ENCODE measurements at regions not wholly inside any gene's neighbourhood (a gene's known extent, or its start where the extent isn't known, plus 50 kb on each side); places are given as distances from the start of the nearest gene placed in this dataset.
A peak's percentile ranks its signal among the peaks of the same experiment; 100 is the strongest.
"Not testable (repeated sequence)": the region's sequence is repeated elsewhere in the genome, so short reads cannot be mapped to it uniquely, and the experiment has no call there.

- no peak for DNase-seq
Measured at GRCh38 chr12:13440844-13441243, 244.3 kb downstream of the EMP1 start.

- DNase-seq = peak in 1 of 3 donors; percentile 6
Measured at GRCh38 chr12:13437541-13437940, 241.0 kb downstream of the EMP1 start.

GRCh38 chr12:13436696-13437391 lies 240.3 kb downstream of the EMP1 start:
- DNase-seq = peak in 1 of 3 donors; percentile 26

GRCh38 chr12:13436182-13436581 lies 239.7 kb downstream of the EMP1 start:
- DNase-seq = no peak

- DNase-seq = peak in 1 of 3 donors; percentile 16
Measured at GRCh38 chr12:13435235-13435933, 238.9 kb downstream of the EMP1 start.

DNA sequence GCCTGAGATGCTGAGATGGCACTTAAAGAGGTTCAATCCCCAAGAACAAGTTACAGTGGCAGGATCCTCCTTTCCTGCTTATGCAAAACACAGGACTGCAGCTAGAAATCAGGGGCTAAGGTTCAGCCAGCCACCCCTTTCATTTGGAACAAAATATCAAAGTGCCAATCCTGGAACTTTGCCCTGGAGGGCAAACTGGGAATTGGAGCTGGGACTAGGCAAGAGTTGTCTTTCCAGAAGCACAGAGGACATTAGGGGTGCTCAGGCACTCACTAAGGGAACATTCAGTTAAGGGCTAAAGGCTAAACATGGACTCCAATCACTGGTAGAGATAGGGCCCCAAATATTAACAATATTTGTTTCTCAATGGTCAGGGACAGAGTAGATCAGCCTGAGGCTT lies 237.2 kb downstream of the EMP1 start:
- no peak for DNase-seq

DNA sequence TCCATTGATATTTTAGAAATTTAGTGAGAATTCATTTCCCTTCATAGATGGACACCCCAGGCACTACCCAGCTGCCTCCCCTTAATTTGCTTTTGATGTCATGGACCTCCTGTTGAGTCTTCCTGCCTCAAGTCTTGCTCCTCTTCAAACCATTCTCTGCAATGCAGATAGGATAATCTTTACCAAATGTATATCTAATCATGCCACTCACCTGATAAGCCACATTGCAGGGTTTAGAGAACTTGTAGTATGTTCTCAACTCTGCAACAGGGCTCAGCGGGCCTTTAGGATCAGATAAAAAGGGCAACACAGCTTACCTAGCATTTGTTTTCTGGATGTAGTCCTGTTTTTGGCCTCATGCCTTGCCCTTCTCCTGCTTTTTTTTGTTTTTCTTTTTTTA lies 234.5 kb downstream of the EMP1 start:
- DNase-seq = no peak

GRCh38 chr12:13428538-13429265 lies 232.2 kb downstream of the EMP1 start:
- peak; percentile 49 to 68 (median 59) for DNase-seq

GRCh38 chr12:13425766-13426165 lies 229.2 kb downstream of the EMP1 start:
- DNase-seq = peak in 2 of 3 donors; percentile 21 to 86

GRCh38 chr12:13422291-13422690 lies 225.8 kb downstream of the EMP1 start:
- DNase-seq = no peak

- DNase-seq = no peak
Measured at GRCh38 chr12:13417516-13417915, 221.0 kb downstream of the EMP1 start.

- DNase-seq = no peak
Measured at GRCh38 chr12:13411287-13411686, 214.8 kb downstream of the EMP1 start.

- DNase-seq = no peak
Measured at GRCh38 chr12:13405961-13406703, 209.6 kb downstream of the EMP1 start.

GRCh38 chr12:13404631-13405473 lies 208.3 kb downstream of the EMP1 start:
- peak in 1 of 3 donors; percentile 20 for DNase-seq

DNA sequence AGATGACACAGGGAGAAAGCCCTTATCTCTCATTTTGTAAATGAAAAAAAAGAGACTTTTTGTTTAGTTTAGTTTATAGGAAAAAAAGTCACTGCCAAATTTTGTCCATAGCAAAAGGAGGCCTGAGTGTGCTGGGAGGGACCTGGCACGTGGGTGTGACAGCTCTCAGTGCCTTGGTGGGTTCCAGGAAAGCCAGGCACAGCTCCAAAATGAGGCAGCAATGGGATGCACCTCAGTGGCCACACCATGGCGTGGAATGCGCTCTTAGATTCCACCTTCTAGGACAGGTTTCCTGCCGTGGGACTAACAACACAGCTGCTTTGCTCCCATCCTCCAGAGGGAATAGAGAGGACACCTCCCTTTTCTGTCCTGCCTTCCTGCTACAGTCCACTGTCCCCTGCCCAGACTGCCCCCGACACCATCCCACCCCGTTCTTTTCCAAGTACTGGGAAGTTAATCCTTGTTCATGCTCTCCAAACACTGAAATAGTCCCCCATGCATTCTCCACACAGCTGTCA lies 207.6 kb downstream of the EMP1 start:
- peak in 1 of 3 donors; percentile 40 for DNase-seq

GRCh38 chr12:13391375-13391774 lies 194.8 kb downstream of the EMP1 start:
- not testable (repeated sequence) for DNase-seq

DNA sequence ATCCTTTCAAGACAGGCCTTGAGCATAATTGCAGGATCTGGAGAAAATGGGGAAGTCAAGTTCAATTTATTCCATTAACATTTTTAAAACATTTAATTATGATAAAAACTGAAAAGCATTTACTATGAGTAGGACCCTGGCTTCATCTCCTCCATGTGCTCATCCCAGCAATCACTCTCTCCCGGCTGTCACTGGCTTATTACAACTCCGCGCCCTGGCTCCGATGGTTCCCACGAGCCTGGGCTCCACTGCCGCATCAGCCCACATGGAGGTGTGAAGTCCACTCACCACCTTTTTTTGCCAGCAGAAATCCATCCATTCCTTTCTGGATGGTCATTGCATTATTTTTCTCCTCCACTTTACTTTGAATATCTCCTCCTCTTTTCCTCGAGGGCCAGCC lies 194.4 kb downstream of the EMP1 start:
- no peak for DNase-seq

- peak; percentile 82 to 88 (median 88) for DNase-seq
Measured at GRCh38 chr12:13390381-13390861, 193.9 kb downstream of the EMP1 start.

GRCh38 chr12:13387101-13387500 lies 190.6 kb downstream of the EMP1 start:
- DNase-seq = no peak

DNA sequence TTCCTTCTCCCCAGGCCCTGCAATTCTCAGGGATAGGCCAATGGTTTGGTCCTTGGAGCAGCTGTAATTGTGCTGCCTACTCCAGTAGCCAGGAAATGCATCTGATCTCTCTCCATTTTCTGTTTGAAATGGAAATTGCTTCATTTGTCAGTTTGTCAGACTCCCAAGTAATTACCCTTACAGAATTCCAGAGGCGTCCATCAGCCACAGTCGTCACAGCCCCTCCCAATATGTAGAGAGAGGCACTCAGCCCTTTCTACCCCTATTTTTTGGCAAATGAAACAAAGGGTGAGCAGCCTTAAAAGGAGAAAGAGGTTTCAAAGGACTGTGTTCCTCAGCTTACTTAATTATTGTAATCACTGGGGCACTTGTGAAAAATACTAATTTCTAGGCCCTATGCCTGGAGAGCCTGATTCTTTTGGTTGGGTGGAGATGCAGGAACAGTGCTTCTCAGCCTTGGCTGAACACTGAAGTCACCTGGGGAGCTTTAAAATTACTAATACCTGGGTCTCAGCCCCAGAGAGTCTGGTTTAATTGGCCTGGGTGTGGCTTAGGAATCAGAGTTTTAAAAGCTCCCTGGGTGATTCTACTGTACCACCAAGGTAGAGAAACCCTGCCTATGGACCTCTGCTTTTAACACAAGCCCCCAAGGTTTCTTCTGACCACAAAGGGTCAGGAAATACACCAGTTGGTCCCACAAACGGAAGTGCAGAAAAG lies 190.0 kb downstream of the EMP1 start:
- DNase-seq = no peak

Measured in muscle of back (tissue), 3 donors.